ENCODE measurements at regions not wholly inside any gene's neighbourhood (a gene's known extent, or its start where the extent isn't known, plus 50 kb on each side); places are given as distances from the start of the nearest gene placed in this dataset.
A peak's percentile ranks its signal among the peaks of the same experiment; 100 is the strongest.

- intact Hi-C loops (cut with DNase I): no loop called here
- DNase-seq: no peak
Measured at GRCh38 chr3:24804095-24804494, 309.4 kb upstream of the THRB start.

- DNase-seq: peak in 16 of 42 donors; percentile 11 to 70 (median 28)
- intact Hi-C loops (cut with DNase I): no loop called here
Measured at GRCh38 chr3:24810881-24811280, 316.2 kb upstream of the THRB start.

- DNase-seq: no peak
- intact Hi-C loops (cut with DNase I): no loop called here
Measured at GRCh38 chr3:24812116-24812515, 317.5 kb upstream of the THRB start.

- intact Hi-C loops (cut with DNase I): no loop called here
Measured at GRCh38 chr3:24818055-24818454, 323.4 kb upstream of the THRB start.

GRCh38 chr3:24828011-24828410 lies 333.4 kb upstream of the THRB start:
- DNase-seq: no peak
- intact Hi-C loops (cut with DNase I): no loop called here

More at GRCh38 chr3:24818055-24818454, 323.4 kb upstream of the THRB start:
- no peak for DNase-seq

- DNase-seq: no peak
- intact Hi-C loops (cut with DNase I): no loop called here
Measured at GRCh38 chr3:24828551-24828950, 333.9 kb upstream of the THRB start.

GRCh38 chr3:24829011-24829581 lies 334.4 kb upstream of the THRB start:
- peak; percentile 4 to 86 (median 69) for DNase-seq
- intact Hi-C loops (cut with DNase I): no loop called here

- intact Hi-C loops (cut with DNase I): no loop called here
- peak in 33 of 42 donors; percentile 2 to 53 (median 22) for DNase-seq
Measured at GRCh38 chr3:24829629-24830229, 335.1 kb upstream of the THRB start.

GRCh38 chr3:24830230-24831152 lies 335.8 kb upstream of the THRB start:
- intact Hi-C loops (cut with DNase I): no loop called here

GRCh38 chr3:24831221-24831620 lies 336.6 kb upstream of the THRB start:
- intact Hi-C loops (cut with DNase I): no loop called here
- DNase-seq: no peak

More at GRCh38 chr3:24830230-24831152, 335.8 kb upstream of the THRB start:
- DNase-seq: peak in 41 of 42 donors; percentile 28 to 83 (median 57)

- intact Hi-C loops (cut with DNase I): no loop called here
- DNase-seq: peak in 18 of 42 donors; percentile 18 to 71 (median 32)
Measured at GRCh38 chr3:24832891-24833290, 338.2 kb upstream of the THRB start.

GRCh38 chr3:24834442-24834841 lies 339.8 kb upstream of the THRB start:
- intact Hi-C loops (cut with DNase I): no loop called here
- DNase-seq: no peak

GRCh38 chr3:24835510-24835909 lies 340.9 kb upstream of the THRB start:
- DNase-seq: no peak
- intact Hi-C loops (cut with DNase I): no loop called here

- DNase-seq: no peak
- intact Hi-C loops (cut with DNase I): no loop called here
Measured at GRCh38 chr3:24837601-24838000, 343.0 kb upstream of the THRB start.

- DNase-seq: no peak
- intact Hi-C loops (cut with DNase I): no loop called here
Measured at GRCh38 chr3:24838533-24838932, 343.9 kb upstream of the THRB start.

GRCh38 chr3:24843955-24844354 lies 349.3 kb upstream of the THRB start:
- intact Hi-C loops (cut with DNase I): no loop called here
- DNase-seq: no peak

- intact Hi-C loops (cut with DNase I): no loop called here
- DNase-seq: peak in 16 of 42 donors; percentile 5 to 64 (median 32)
Measured at GRCh38 chr3:24845524-24846155, 351.0 kb upstream of the THRB start.

GRCh38 chr3:24846286-24846860 lies 351.7 kb upstream of the THRB start:
- DNase-seq: no peak
- intact Hi-C loops (cut with DNase I): no loop called here

GRCh38 chr3:24850245-24850644 lies 355.6 kb upstream of the THRB start:
- DNase-seq: no peak
- intact Hi-C loops (cut with DNase I): no loop called here

All from head of caudate nucleus (tissue), 42 donors.